Stimulated activated naive CD8-positive, alpha-beta T cell treated with anti-CD3 and anti-CD28 coated beads, Interleukin-15, amount 100 ng/mL, for 72 hours (primary cell): ENCODE measurements at regions not wholly inside any gene's neighbourhood (a gene's known extent, or its start where the extent isn't known, plus 50 kb on each side); places are given as distances from the start of the nearest gene placed in this dataset.
"Not testable (repeated sequence)": the region's sequence is repeated elsewhere in the genome, so short reads cannot be mapped to it uniquely, and the experiment has no call there.

Experiments used
- ATAC-seq: fragments of 150-1000 bp; cut with Tn5 transposase; 2 replicates; pipeline ENCODE4 v1.10.0; 2021; ENCODE audit warnings: mild to moderate bottlenecking, moderate library complexity
- DNase-seq, 2 donors: peaks; one replicate each; pipeline ENCODE4 v3.0.0; 2021 to 2022
- H3K27ac Mint-ChIP-seq, 2 donors: one replicate each; pipeline ENCODE4 v1.8.0; 2022; ENCODE audit warnings: mild to moderate bottlenecking in 2 of 2, mixed read lengths in 2 of 2, moderate library complexity in 2 of 2
- H3K27me3 Mint-ChIP-seq: one replicate; pipeline ENCODE4 v1.8.0; 2022; ENCODE audit warnings: mixed read lengths
- H3K4me1 Mint-ChIP-seq: one replicate; pipeline ENCODE4 v1.8.0; 2022; ENCODE audit warnings: mild to moderate bottlenecking, mixed read lengths
- H3K4me3 Mint-ChIP-seq, 2 donors: one replicate each; pipeline ENCODE4 v1.8.0; 2022; ENCODE audit warnings: mild to moderate bottlenecking in 2 of 2, mixed read lengths in 2 of 2, moderate library complexity in 1 of 2
- H3K9me3 Mint-ChIP-seq, 2 donors: one replicate each; pipeline ENCODE4 v1.8.0; 2022; ENCODE audit warnings: mixed read lengths in 2 of 2

DNA sequence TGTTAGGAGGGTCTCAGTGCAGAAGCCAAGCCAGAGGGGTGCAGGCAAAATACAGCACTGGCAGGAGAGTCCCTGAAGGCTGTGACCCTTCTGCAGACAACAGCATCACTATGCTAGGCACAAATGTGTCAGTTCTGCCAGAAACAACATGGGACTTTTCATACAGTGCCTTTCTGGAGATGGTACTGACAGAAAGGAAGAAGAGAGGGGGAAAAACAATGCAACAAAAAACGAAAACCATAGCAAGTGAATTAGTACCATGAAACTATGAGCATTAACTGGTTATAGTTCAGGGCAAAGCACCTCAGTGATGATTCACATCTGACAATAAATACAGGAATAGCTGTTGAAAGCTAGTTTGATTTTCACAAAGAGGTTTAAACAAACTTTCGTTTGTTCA, 140.8 kb upstream of the NBPF11 start:
- Mint-ChIP-seq H3K9me3 (no peaks in the 10 kb centered on the region), H3K27me3 (peaks cover 8% of the 10 kb centered on the region)
- ATAC-seq, result no peak

DNA sequence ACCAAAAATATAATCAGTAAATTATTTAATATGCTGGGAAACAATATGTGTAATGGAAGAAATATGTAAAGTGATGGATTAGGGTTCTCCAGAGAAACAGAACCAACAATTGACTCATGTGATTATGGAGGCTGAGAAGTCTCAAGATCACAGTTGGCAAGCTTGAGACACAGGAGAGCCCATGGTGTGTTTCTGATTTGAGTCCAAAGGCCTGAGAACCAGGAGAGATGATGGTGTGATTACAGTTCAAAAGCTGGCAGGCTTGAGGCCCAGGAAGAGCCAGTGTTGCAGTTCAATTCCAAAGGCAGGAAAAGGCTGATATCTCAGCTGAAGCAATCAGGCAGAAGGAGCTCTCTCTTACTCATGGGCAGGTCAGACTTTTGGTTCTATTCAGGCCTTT, 138.8 kb upstream of the NBPF11 start:
- Mint-ChIP-seq H3K27ac (no peak overlapping the region), H3K4me1 (no peaks in the 10 kb centered on the region), H3K27me3 (peaks cover 18% of the 10 kb centered on the region), H3K4me3 (no peak overlapping the region), H3K9me3 (no peaks in the 10 kb centered on the region)
- DNase-seq (no peak), ATAC-seq (no peak)

More for the DNA sequence above, 140.8 kb upstream of the NBPF11 start:
- DNase-seq, result no peak
- Mint-ChIP-seq H3K4me1 (no peaks in the 10 kb centered on the region), H3K27ac (no peak overlapping the region), H3K4me3 (no peak overlapping the region)

DNA sequence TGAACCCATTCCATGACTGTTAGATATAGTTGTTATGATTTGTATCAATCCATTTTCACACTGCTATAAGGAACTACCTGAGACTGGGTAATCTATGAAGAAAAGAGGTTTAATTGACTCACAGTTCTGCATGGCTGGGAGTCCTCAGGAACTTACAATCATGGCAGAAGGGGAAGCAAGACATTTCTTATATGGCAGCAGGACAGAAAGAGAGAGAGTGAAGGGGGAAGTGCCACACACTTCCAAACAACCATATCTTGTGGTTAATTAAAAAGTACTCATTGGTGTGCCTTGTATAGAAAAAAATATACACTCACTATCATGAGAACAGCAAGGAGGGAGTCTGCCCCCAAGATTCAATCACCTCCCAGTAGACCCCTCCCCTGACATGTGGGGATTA, 137.6 kb upstream of the NBPF11 start:
- Mint-ChIP-seq H3K27me3 (peaks cover 13% of the 10 kb centered on the region), H3K4me3 (no peak overlapping the region), H3K9me3 (no peaks in the 10 kb centered on the region), H3K4me1 (no peaks in the 10 kb centered on the region), H3K27ac (no peak overlapping the region)
- DNase-seq, result no peak
- no peak for ATAC-seq

DNA sequence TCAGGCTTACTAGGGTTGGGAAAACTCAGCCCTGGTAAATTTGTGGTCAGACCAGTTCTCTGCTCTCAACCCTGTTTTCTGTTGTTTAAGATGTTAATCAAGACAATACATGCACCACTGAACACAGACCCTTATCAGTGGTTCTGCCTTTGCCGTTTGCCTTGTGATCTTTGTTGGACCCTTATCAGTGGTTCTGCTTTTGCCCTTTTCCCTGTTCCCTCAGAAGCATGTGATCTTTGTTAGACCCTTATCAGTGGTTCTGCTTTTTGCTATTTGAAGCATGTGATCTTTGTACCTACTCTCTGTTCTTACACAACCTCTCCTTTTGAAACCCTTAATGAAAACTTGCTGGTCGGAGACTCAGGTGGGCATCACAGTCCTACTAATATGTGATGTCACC, 133.9 kb upstream of the NBPF11 start:
- not testable (repeated sequence) for H3K9me3 Mint-ChIP-seq, ATAC-seq, H3K27ac Mint-ChIP-seq, DNase-seq, H3K4me3 Mint-ChIP-seq, H3K4me1 Mint-ChIP-seq
- peaks cover 13% of the 10 kb centered on the region for H3K27me3 Mint-ChIP-seq

DNA sequence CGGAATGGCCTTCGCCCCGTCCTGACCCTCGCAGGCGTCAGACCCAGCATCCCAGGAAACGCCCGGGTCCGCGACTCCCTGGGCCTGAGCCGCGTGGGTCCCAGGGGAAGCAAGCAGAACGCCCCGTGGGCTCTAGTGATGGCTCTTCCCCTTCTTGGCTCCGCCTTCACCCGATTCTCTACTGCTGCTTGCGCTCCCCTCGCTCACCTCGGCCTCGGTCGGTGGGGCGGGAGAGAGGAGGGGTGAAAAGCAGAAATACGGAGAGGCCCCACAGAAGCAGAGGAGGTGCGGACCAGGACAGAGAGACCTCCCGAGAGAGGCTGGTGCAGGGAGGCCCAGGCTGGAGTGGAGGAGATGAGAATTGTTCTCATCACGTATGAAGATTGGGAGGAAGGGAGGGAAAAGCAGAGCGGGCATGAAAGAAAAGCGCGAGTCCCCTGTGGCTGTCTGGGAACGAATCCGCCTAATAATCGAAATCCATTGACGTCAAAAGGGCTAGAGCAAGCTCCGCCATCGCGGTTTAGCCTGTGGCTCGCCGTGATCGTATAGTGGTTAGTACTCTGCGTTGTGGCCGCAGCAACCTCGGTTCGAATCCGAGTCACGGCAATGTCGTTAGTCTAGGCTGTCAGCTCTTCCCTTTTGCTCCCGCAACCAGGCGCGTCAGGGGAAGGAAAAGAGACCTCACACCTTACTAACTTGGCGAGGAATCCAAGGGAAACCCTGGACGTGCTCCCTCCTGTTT, 128.9 kb upstream of the NBPF11 start:
- Mint-ChIP-seq H3K27ac (peak overlapping the region in 1 of 2 donors; percentile 68), H3K4me1 (peaks cover 23% of the 10 kb centered on the region), H3K27me3 (peaks cover 37% of the 10 kb centered on the region), H3K4me3 (peak overlapping the region; percentile 91 to 95)
- not testable (repeated sequence) for DNase-seq, H3K9me3 Mint-ChIP-seq
- ATAC-seq, result peak; percentile 86

DNA sequence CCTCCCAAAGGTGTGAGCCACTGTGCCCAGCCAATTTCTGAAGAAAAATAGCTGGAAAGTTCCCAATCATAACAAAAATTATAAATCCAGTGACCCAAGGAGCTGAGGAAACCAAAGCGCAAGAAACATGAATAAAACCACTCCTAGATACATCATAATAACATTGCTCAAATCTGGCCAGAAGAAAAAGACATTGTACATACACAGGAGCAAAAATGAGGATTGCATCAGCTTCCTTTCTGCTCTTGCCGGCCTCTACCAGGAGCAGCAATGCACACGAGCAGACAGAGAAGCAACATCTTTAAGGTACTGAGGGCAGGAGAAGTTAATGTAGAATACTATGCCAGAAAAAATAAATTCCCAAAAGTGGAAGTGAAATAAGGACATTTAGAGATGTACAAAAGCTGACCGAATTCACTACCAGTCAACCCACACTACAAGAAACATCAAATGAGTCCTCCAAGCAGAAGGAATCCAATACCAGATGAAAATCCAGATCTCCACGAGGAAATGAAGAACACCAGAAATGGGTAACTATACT, 127.0 kb upstream of the NBPF11 start:
- H3K4me1 Mint-ChIP-seq, result peaks cover 23% of the 10 kb centered on the region
- H3K4me3 Mint-ChIP-seq, result peak overlapping the region; percentile 91 to 95
- ATAC-seq, DNase-seq, H3K9me3 Mint-ChIP-seq: not testable (repeated sequence)
- peak overlapping the region; percentile 75 to 96 for H3K27ac Mint-ChIP-seq
- peaks cover 51% of the 10 kb centered on the region for H3K27me3 Mint-ChIP-seq

DNA sequence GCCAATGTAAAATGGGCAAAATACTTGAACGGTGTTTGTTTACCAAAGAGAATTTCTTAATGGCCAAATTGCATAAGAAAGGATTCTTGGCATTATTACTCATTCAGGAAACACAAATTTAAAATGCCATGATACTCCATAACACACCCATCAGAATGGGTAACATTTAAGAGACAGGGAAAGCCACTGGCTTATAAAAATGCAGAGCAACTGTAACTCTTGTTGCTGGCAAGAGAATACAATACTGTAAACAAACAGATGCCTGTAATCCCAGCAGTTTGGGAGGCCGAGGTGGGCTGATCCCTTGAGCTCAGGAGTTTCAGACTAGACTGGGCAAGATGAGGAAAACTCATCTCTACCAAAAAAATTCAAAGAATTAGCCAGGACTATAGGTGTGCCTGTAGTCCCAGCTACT, 125.8 kb upstream of the NBPF11 start:
- Mint-ChIP-seq H3K4me1 (peaks cover 23% of the 10 kb centered on the region), H3K27ac (peak overlapping the region in 1 of 2 donors; percentile 69), H3K4me3 (peak overlapping the region in 1 of 2 donors; percentile 12), H3K27me3 (peaks cover 63% of the 10 kb centered on the region)
- ATAC-seq, DNase-seq, H3K9me3 Mint-ChIP-seq: not testable (repeated sequence)

DNA sequence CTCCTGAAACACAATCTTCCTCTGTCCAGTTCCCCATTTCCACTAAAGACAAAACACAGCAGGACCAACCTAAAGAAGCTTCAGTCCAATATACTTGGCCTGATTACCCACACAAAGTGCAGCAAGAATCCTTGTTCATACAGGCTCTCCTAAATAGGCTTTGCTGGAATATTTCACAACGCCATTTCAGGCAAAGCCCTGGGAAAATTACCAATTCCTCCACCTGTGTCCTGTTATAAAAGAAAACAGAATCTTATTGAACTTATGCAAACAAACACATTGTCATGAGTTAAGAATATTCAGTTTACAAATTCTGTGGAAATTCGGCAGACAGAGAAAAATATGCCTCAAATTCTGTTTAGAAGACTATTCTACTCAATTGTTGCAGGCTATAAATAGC, 115.0 kb upstream of the NBPF11 start:
- H3K4me3 Mint-ChIP-seq, ATAC-seq, H3K27ac Mint-ChIP-seq, DNase-seq, H3K9me3 Mint-ChIP-seq: not testable (repeated sequence)
- Mint-ChIP-seq H3K4me1 (peaks cover 23% of the 10 kb centered on the region), H3K27me3 (peaks cover 12% of the 10 kb centered on the region)

DNA sequence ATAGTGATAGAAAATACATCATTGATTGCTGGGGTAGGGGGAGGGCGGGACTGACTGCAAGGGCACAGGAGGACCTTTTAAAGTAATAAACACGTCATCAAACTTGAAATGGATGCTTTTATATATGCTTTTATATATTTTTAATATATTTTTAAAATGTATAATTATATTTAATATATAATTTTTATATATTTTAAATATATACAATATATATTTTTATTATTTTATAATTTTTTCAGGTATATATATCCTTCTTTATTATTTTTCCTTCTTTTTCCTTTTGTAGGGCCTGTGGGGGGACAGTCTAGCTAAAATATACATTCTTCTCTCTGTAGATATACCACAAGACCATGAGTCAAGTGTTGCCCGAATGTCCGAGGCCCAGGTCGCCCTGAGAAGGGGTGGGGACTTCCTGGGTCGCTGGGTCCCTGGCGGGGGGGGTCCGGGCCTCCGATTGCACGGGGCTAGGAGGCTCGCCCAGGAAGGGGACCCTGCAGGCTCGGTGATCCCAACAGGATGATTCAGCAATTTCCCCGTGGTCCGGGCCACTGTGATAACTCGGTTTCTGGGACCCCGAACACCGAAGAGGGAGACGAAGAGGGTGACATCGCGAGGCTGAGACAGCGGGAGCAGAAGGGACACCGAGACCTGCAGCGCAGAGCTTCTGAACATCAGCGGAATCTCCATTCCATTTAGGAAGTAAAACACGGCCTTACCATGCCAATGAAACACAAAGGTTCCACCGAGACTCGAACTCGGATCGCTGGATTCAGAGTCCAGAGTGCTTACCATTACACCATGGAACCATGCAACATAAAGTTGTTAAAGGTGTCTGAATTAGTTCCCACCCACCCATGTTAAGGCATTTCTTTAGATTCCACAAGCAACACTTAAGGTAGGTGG, 112.5 kb upstream of the NBPF11 start:
- peaks cover 24% of the 10 kb centered on the region for H3K4me1 Mint-ChIP-seq
- H3K27me3 Mint-ChIP-seq, result peaks cover 23% of the 10 kb centered on the region
- peak overlapping the region in 1 of 2 donors; percentile 12 for H3K27ac Mint-ChIP-seq
- DNase-seq, result peak in 1 of 2 donors; percentile 37
- ATAC-seq, result no peak
- peak overlapping the region; percentile 86 to 89 for H3K4me3 Mint-ChIP-seq
- no peaks in the 10 kb centered on the region for H3K9me3 Mint-ChIP-seq

DNA sequence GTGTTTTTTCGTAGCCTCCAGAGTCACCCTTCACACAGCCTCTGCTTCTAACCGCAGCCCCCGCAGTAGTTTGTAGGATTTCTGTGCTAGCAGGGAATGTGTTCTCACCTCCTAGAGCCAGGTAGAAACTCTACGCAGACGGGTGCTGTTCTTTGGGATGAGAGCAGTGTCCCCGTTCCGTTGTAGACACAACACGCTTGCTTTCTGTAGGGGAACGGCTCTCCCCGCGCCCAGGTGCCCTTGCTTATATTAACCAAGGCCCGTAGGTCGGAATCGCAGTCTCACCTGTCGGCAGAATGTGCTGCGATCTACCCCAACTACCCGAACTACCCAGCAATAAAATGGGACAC, 111.8 kb upstream of the NBPF11 start:
- Mint-ChIP-seq H3K27me3 (peaks cover 27% of the 10 kb centered on the region), H3K4me3 (peak overlapping the region; percentile 86 to 89), H3K9me3 (no peaks in the 10 kb centered on the region), H3K27ac (peak overlapping the region; percentile 3 to 71), H3K4me1 (peaks cover 24% of the 10 kb centered on the region)
- ATAC-seq (no peak), DNase-seq (no peak)

DNA sequence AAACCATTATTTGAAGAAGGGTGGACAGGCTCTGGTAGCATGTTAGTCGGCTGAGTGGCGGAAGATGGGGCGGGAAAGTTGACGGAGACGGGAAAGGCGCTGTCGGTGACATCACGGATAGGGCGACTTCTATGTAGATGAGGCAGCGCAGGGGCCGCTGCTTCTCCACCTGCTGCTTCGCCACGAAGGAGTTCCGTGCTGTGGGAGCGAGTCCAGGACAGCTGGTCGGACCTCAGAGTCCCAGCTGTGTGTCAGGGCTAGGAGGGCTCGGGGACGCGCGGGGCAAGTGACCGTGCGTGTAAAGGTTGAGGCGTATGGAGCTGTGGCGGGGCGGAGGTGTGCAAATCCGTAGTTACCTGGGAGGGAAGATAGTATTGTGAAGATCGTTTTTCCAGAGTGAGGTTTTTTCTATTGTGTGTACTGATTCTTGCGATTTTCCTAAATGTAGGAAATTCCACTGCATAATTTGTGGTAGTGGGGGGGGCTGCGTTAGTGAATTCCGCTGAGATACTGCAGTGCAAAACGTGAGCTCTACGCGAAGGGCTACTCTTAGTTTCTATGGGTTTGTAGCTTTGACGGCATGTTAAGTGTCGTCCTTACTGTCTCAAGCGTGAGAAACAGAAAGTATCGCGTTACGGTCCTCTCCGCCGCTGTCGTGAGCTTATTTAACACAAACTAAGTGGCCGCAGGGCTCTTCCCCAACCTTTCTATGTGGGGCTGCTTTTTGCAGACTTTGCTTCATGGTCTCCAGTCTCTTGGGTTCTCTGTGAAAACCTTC, 111.2 kb upstream of the NBPF11 start:
- ATAC-seq, result peak; percentile 95
- Mint-ChIP-seq H3K9me3 (no peaks in the 10 kb centered on the region), H3K27me3 (peaks cover 27% of the 10 kb centered on the region), H3K4me1 (peaks cover 24% of the 10 kb centered on the region), H3K4me3 (peak overlapping the region; percentile 86 to 89), H3K27ac (peak overlapping the region; percentile 99)
- DNase-seq, result peak; percentile 66 to 84

DNA sequence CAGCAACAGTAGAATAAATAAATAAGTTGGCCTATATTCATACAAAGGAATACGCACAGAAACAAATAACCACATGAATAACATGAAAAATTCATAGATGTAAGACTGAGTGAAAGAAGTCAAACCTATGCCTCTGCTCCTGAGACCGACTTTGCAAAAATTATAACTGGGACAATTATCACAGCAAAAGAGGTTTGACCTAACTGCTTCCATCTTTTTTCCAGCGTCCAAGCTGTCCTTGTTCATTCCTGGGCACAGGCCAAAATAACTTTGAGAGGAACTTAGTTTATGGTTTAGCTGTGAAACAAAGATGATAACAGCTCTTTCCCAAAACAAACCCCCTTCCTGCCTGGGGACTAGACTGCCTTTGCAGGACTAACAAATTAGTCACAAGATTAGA, 109.6 kb upstream of the NBPF11 start:
- Mint-ChIP-seq H3K27me3 (peaks cover 27% of the 10 kb centered on the region), H3K4me1 (peaks cover 24% of the 10 kb centered on the region)
- not testable (repeated sequence) for H3K9me3 Mint-ChIP-seq, DNase-seq, H3K27ac Mint-ChIP-seq, ATAC-seq, H3K4me3 Mint-ChIP-seq

DNA sequence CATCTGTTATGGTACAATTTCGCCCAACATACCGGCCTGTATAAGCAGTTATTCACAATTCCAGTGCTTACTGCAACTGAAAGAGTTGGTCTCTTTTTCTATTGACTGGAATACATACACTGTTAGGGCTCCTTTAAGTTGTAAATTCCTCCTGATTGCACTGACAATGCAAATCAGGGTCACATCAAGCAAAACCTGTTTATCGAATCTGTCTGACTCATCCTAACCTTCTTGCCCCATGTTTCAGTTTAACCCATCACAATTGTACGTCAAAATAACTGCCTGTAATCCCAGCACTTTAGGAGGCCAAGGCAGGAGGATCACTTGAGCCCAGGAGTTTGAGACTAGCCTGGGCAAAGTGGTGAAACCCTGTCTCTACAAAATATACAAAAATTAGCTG, 105.8 kb upstream of the NBPF11 start:
- H3K9me3 Mint-ChIP-seq, ATAC-seq, DNase-seq, H3K4me3 Mint-ChIP-seq: not testable (repeated sequence)
- H3K4me1 Mint-ChIP-seq, result peaks cover 12% of the 10 kb centered on the region
- peak overlapping the region in 1 of 2 donors; percentile 27 for H3K27ac Mint-ChIP-seq
- peaks cover 24% of the 10 kb centered on the region for H3K27me3 Mint-ChIP-seq

DNA sequence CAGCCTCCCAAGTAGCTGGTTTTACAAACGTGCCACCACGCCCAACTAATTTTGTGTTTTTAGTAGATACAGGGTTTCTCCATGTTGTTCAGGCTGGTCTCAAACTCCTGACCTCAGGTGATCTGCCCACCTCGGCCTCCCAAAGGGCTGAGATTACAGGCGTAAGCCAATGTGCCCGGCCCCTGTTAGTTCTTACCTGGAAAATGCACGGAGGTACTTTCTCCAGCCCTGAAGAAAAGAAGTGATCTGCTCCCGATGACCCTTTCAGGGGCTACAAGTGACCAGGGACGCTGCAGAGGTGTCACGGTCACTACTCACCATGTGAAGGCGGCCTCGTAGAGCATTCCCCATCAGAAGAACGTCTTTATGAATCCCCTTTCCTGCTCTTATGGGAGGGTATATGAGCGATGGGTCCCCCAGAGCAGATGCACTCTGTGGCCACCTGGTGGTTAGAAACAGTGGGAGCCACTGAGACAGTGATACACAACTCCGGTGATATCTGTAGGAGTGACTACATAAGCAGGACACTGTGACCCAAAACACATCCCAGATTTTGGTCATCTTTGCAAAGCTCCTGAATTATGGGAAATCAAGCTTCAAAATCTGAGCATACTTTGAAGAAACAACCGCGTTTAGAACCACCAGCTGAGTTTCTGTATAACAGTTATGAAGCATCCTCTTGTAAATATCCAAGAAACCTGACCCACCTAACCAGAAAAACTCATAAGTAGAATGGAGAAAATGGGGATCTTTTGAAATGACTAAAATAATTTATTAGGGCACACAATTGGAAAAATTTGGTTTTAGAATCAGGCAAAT, 102.7 kb upstream of the NBPF11 start:
- H3K27me3 Mint-ChIP-seq, H3K9me3 Mint-ChIP-seq, H3K4me1 Mint-ChIP-seq, H3K4me3 Mint-ChIP-seq: not testable (repeated sequence)
- peak; percentile 72 for ATAC-seq
- H3K27ac Mint-ChIP-seq, result peak overlapping the region in 1 of 2 donors; percentile 67
- peak; percentile 24 to 27 for DNase-seq
